Panc1 (cell line): ENCODE measurements at regions not wholly inside any gene's neighbourhood (a gene's known extent, or its start where the extent isn't known, plus 50 kb on each side); places are given as distances from the start of the nearest gene placed in this dataset.

ENCODE experiments used
- POLR2AphosphoS5 ChIP-seq: IDR thresholded peaks from 2 replicates; pipeline ENCODE4 v1.6.1; 2012; ENCODE audit warnings: mild to moderate bottlenecking, low read depth, low read length, moderate library complexity
- TF ChIP-seq, protein P1 (sequence below): fragments of 450-650 bp; IDR thresholded peaks from 2 replicates; pipeline ENCODE4 v1.5.1; 2017; ENCODE audit warnings: mild to moderate bottlenecking

DNA sequence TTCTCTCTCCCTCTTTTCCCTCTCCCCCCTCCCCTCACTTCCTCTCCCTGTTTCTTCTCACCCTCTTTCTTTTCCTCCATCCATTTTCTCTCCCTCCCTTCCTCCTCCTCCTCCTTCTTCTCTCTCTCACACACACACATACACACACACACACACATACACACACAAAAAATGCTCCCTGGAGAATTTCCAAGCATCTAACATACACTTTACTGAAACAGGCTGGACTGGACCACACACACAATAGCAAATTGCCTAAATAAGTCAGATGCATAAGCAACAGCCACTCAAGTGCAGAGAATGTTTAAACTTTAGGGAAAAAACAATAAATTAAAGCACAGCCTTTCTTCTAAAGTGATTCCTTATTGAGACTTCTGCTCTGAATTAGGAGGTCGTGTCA lies 267.7 kb downstream of the FGFR2 start:
- TF ChIP-seq, protein P1, sequence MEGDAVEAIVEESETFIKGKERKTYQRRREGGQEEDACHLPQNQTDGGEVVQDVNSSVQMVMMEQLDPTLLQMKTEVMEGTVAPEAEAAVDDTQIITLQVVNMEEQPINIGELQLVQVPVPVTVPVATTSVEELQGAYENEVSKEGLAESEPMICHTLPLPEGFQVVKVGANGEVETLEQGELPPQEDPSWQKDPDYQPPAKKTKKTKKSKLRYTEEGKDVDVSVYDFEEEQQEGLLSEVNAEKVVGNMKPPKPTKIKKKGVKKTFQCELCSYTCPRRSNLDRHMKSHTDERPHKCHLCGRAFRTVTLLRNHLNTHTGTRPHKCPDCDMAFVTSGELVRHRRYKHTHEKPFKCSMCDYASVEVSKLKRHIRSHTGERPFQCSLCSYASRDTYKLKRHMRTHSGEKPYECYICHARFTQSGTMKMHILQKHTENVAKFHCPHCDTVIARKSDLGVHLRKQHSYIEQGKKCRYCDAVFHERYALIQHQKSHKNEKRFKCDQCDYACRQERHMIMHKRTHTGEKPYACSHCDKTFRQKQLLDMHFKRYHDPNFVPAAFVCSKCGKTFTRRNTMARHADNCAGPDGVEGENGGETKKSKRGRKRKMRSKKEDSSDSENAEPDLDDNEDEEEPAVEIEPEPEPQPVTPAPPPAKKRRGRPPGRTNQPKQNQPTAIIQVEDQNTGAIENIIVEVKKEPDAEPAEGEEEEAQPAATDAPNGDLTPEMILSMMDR, result no peak
- TF ChIP-seq POLR2AphosphoS5, result no peak
